CD4-positive, alpha-beta T cell treated with Interleukin-6 at 100 ng/mL for 8 hours (primary cell): ENCODE measurements at regions not wholly inside any gene's neighbourhood (a gene's known extent, or its start where the extent isn't known, plus 50 kb on each side); places are given as distances from the start of the nearest gene placed in this dataset.
"Not testable (repeated sequence)": the region's sequence is repeated elsewhere in the genome, so short reads cannot be mapped to it uniquely, and the experiment has no call there.

ENCODE experiments used
- DNase-seq: peaks from one replicate; pipeline ENCODE4 v3.0.0-alpha.2; 2020; ENCODE audit warnings: mixed read lengths, low spot score

DNA sequence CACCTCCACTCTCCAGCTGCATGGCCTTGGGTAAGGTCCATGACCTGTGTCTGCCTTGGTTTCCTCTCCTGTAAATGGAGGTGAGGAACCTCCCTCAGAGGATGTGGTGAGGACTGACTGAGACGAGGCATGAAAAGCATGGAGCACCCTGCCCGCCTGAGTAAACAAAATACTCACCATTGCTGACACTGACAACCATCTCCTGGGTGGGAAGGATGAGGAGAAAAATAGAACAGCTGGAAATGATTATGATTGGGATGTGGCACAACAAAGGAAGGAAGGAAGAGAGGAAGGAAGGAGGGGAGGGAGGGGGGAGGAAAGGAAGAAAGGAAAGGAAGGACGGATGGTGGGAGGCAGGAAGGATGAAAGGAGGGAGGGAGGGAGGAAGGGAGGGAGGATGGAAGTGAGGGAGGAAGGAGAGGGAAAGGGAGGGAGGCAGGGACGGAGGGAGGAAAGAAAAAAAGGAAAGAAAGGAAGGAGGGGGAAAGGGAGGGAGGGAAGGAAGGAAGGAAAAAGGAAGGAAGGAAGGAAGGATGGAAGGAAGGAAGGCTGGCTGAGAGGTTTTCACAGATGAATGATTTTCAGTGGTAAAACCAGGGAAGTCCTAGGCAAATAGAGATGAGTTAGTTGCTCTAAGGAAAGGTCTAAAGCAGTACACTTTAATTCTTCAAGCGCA is 276.5 kb upstream of the XYLT1 start:
- no peak for DNase-seq

GRCh38 chr16:17744921-17745572 is 274.3 kb upstream of the XYLT1 start:
- DNase-seq: no peak

- DNase-seq: no peak
These were observed 272.8 kb upstream of the XYLT1 start for GRCh38 chr16:17743578-17743977.

- DNase-seq: no peak
These were observed 272.4 kb upstream of the XYLT1 start for GRCh38 chr16:17743158-17743557.

DNA sequence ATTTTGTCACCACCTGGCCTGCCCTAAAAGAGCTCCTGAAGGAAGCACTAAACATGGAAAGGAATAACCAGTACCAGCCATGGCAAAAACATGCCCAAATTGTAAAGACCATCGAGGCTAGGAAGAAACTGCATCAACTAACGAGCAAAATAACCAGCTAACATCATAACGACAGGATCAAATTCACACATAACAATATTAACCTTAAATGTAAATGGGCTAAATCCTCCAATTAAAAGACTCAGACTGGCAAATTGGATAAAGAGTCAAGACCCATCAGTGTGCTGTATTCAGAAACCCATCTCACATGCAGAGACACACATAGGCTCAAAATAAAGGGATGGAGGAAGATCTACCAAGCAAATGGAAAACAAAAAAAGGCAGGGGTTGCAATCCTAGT is 264.3 kb upstream of the XYLT1 start:
- DNase-seq: not testable (repeated sequence)

- DNase-seq: no peak
These were observed 259.1 kb upstream of the XYLT1 start for GRCh38 chr16:17729820-17730219.

- DNase-seq: no peak
These were observed 257.4 kb upstream of the XYLT1 start for GRCh38 chr16:17728196-17728595.

GRCh38 chr16:17724242-17724898 is 253.6 kb upstream of the XYLT1 start:
- DNase-seq: no peak

GRCh38 chr16:17723531-17724134 is 252.9 kb upstream of the XYLT1 start:
- DNase-seq: no peak

DNA sequence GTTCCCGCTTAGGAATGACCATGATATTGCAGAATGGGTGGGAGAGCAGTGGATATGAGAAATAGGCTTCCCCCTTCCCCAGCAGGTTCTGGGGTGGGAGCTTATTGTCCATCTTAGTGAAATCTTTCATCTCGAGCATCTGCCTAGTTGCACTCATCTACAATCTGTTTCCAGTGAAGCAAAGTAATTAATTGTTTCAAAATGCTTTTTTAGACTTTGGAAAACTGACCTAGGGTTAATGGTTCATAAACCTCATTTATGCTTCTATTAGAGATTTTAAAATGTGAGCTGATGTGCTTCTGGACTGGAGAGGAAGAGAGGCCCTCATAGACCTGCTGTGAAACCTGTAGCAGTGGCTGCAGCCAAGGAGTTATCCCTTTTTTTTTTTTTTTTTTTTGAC is 247.7 kb upstream of the XYLT1 start:
- DNase-seq: no peak

DNA sequence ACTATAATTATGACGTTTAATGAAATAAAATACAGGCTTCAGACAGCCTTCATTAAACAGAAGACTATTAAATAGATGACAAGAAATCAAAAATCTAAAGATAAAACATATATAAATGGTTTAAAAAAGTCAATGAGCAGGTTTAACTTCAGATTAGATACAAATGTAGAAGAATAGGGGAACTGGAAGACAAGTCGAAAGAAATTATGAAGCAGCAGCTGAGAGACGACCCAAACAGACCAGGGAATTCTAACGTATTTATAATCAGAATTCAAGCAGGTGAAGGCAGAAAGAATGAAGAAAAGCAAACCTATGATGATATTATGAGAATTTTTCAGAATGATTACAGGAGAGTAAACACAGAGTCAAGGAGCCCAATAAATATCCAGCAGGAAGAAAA is 235.1 kb upstream of the XYLT1 start:
- DNase-seq: no peak

GRCh38 chr16:17696616-17697015 is 225.9 kb upstream of the XYLT1 start:
- no peak for DNase-seq

- DNase-seq: no peak
These were observed 221.7 kb upstream of the XYLT1 start for GRCh38 chr16:17692484-17692883.

DNA sequence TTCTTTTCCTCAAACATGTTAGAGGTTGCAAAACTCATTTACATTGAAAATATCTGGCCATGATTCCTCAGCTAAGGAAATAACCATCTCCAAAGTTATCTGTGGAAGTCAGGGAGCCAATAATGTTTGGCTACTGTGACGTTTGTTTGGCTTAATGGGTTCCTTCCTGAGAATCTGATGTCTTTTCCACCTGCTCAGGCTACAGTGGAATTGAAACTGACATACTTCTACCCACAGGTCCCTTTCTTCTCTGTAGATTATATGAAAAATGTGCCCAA is 221.1 kb upstream of the XYLT1 start:
- no peak for DNase-seq

DNA sequence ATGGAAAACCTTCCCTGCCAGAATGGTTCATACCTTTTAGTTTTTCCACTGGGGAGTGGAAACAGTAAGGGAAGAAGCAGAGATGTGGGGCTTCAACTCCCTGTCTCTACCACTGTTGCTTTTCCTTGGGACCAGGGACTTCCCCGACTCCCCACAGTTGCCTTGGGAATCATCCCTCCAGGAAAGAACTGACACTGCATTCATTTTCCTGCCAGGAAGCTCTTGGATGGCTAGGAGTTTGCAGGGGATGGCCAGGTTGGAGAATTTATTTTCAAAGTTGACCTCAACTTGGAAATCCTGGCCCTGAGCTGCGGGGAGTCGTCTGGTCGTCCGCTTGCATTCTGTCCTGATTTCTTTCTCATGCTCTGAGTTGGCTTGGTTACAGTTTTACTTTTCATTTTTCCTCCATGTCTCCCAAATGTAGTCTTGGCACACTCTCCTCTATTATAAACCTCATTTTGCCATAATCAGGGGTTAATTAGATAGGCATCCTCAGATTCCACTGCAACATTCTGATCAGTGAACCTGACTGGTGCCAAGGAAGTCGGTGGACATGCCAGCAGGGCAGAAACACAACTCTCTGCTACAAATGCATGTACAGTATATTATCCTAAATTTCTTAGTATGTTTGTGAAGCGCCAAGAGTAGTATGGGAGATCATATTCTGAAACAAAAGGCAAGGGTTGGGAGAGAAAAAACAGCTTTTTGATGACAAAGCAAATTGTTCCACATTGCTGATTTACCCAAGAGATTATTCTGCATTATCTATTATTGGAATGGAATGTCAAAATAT is 220.5 kb upstream of the XYLT1 start:
- no peak for DNase-seq

DNA sequence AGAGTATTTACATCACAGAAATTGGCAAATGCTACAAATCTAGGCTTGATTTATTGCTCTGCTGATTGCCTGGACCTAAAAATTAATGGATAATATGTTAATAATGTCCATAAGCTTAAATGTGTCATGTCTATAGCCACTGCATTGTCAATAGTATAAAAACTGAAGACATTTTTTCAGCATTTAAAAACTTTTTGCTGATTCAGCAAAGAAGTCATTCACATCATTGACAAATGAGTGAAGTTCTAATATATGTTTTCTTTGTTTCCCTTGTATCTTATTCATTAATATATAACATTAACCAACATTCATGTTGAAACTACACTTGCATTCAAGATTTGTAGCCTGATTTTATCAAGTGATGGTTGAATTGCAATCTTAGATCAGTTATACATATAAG is 214.7 kb upstream of the XYLT1 start:
- DNase-seq: no peak

DNA sequence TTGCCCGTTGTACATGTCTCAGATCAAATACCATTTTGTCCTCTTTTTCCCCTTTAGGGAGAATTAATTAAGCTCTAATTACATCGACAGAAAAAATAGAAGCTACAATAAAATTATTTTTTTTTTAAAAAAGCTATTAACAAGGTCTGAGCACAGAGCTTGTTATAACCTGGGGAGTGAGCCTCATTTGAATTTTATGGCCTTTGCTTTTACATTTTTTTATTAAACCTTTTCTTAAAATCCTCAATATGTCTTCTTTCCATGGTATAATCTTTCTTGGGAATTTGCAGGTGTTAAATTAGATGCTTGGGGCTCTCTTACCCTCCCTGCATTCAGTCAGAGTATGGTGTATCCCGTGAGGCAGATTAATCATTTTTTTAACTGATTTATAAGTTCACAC is 212.5 kb upstream of the XYLT1 start:
- DNase-seq: no peak

DNA sequence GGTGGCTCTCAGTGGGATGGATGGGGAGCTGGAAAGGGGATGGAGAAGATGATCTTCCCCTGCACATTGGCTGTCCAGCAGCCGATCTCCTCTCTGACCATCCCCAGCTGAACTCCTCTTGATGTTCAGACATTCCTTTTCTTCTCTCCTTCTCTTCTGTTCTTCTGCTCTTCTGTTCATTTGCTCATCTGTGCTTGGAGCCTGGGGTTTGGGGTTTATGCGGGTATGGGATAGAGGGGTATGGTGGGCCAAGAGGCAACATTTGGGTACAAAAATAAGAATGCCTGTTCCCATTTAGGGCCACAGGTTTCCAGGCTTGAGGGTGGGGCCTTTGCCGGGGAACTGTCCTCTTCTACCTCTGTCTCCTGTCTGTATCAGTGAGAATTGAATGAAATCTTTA is 205.4 kb upstream of the XYLT1 start:
- no peak for DNase-seq

DNA sequence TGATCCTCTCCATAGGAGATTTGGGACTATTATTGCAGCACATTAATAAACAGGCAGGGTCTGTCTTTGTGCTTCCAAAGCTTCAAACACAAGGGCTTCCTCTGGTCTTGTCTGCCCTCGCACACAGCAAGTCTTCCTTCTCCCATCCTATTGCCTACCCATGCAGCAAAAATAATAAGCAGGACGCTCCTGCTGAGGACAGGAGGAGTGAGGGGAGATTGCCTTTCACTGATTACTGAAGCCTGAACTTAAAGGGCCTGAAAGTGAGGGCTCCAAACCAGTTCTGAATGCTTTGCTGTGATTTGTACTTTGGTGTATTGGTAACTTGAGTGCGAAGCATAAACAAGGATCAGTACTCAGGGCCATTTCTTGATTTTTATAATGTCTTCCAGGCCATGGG is 197.6 kb upstream of the XYLT1 start:
- no peak for DNase-seq

GRCh38 chr16:17666293-17666692 is 195.5 kb upstream of the XYLT1 start:
- no peak for DNase-seq

GRCh38 chr16:17658881-17659280 is 188.1 kb upstream of the XYLT1 start:
- no peak for DNase-seq

DNA sequence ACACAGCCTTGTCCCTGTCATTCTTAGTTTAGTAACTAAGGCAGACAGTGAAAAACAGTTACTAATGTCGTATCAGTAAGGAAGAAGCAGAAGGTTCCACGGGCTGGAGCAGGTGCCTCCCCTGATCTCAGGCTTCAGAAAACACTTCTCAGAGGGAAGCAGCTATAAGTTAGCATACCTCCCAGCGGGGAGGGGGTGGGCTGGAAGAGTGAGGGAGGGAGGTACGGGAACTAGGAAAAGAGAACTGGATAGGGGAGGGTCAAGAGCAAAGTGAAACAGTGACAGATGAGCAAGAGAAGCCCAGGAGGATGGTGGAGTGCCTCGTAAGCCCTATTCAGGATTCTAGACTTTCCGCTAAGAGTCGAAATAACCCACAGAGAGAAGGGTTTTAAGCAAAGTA is 186.3 kb upstream of the XYLT1 start:
- DNase-seq: no peak

DNA sequence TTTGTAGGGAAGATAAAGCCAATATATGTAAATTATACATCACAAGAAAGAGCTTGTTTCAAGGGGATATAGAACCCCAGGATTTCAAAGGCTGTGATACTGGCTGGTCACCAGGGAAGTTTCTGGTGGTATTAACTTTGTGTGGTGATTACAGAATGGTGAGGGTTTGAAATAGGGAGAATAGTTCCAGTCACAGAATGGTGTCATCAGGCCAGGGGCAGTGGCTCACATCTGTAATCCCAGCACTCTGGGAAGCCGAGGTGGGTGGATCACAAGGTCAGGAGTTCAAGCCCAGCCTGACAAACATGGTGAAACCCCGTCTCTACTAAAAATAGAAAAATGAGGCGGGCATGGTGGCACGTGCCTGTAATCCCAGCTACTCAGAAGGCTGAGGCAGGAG is 183.8 kb upstream of the XYLT1 start:
- DNase-seq: no peak
